BLaER1 (cell line): ENCODE measurements at regions not wholly inside any gene's neighbourhood (a gene's known extent, or its start where the extent isn't known, plus 50 kb on each side); places are given as distances from the start of the nearest gene placed in this dataset.

Experiments
- H3K27ac ChIP-seq: shearing (Covaris generic); formaldehyde crosslinking; 2 replicates; pipeline ENCODE4 v1.8.1; 2022
- H3K27me3 ChIP-seq: shearing (Covaris generic); formaldehyde crosslinking; 2 replicates; pipeline ENCODE4 v1.8.1; 2022
- H3K36me3 ChIP-seq: shearing (Covaris generic); formaldehyde crosslinking; 2 replicates; pipeline ENCODE4 v1.8.1; 2022
- H3K4me1 ChIP-seq: shearing (Covaris generic); formaldehyde crosslinking; 2 replicates; pipeline ENCODE4 v1.8.1; 2022
- H3K4me2 ChIP-seq: shearing (Covaris generic); formaldehyde crosslinking; 2 replicates; pipeline ENCODE4 v1.8.1; 2022
- H3K4me3 ChIP-seq: shearing (Covaris generic); formaldehyde crosslinking; 2 replicates; pipeline ENCODE4 v1.8.1; 2022
- H3K9ac ChIP-seq: shearing (Covaris generic); formaldehyde crosslinking; 2 replicates; pipeline ENCODE4 v1.8.1; 2022
- H3K9me3 ChIP-seq: shearing (Covaris generic); formaldehyde crosslinking; 2 replicates; pipeline ENCODE4 v1.8.1; 2022
- H4K20me1 ChIP-seq: shearing (Covaris generic); formaldehyde crosslinking; 2 replicates; pipeline ENCODE4 v1.8.1; 2022
- Cebpa-rat ChIP-seq: shearing (Covaris generic); IDR thresholded peaks from 2 replicates; pipeline ENCODE4 v1.8.1; 2022

- Histone ChIP-seq H3K27me3 (no peaks in the 10 kb centered on the region), H3K9me3 (no peaks in the 10 kb centered on the region), H3K9ac (no peak overlapping the region), H3K4me3 (no peak overlapping the region), H3K4me1 (no peaks in the 10 kb centered on the region), H4K20me1 (no peaks in the 10 kb centered on the region), H3K4me2 (no peak overlapping the region), H3K27ac (no peak overlapping the region), H3K36me3 (no peaks in the 10 kb centered on the region)
- TF ChIP-seq Cebpa-rat, result no peak
These were observed 91.4 kb upstream of the CTTNBP2NL start for GRCh38 chr1:112304612-112305011.

- Histone ChIP-seq H3K27me3 (no peaks in the 10 kb centered on the region), H3K9me3 (no peaks in the 10 kb centered on the region), H3K36me3 (no peaks in the 10 kb centered on the region), H3K27ac (no peak overlapping the region), H3K4me3 (no peak overlapping the region), H3K4me2 (no peak overlapping the region), H3K4me1 (no peaks in the 10 kb centered on the region), H4K20me1 (no peaks in the 10 kb centered on the region), H3K9ac (no peak overlapping the region)
- TF ChIP-seq Cebpa-rat, result no peak
These were observed 88.0 kb upstream of the CTTNBP2NL start for GRCh38 chr1:112307930-112308591.

- no peaks in the 10 kb centered on the region for H3K4me1 ChIP-seq
- no peaks in the 10 kb centered on the region for H3K27me3 ChIP-seq
- H3K36me3 ChIP-seq, result no peaks in the 10 kb centered on the region
- no peak overlapping the region for H3K9ac ChIP-seq
- H3K9me3 ChIP-seq, result no peaks in the 10 kb centered on the region
- H3K27ac ChIP-seq, result no peak overlapping the region
- no peak overlapping the region for H3K4me3 ChIP-seq
- TF ChIP-seq Cebpa-rat, result no peak
- H3K4me2 ChIP-seq, result no peak overlapping the region
- no peaks in the 10 kb centered on the region for H4K20me1 ChIP-seq
These were observed 87.3 kb upstream of the CTTNBP2NL start for GRCh38 chr1:112308716-112309115.

DNA sequence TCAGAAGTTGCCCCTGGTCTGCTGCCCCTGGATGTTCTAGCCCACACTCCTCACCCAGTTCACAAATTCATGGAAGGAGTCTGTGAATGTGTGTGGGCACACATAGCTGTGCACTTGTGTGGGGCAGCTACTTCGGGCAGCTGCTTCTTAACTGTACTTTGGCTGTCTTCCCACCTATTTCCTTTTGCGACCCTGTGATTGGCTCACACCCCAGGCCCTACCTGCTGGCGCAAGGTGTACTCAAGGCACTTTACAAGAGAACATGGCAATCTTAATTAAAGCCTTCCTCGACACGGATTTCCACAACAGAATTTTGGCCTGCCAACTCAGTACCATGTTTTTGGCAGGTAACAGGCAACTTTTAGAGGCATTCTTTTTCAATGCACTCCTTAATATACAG is 86.5 kb upstream of the CTTNBP2NL start:
- H3K27me3 ChIP-seq, result no peaks in the 10 kb centered on the region
- TF ChIP-seq Cebpa-rat, result no peak
- H3K9me3 ChIP-seq, result no peaks in the 10 kb centered on the region
- no peak overlapping the region for H3K27ac ChIP-seq
- H3K9ac ChIP-seq, result no peak overlapping the region
- no peaks in the 10 kb centered on the region for H3K4me1 ChIP-seq
- H3K36me3 ChIP-seq, result no peaks in the 10 kb centered on the region
- no peak overlapping the region for H3K4me3 ChIP-seq
- H3K4me2 ChIP-seq, result no peak overlapping the region
- H4K20me1 ChIP-seq, result no peaks in the 10 kb centered on the region

- Histone ChIP-seq H3K4me3 (no peak overlapping the region), H3K27me3 (no peaks in the 10 kb centered on the region), H3K9me3 (no peaks in the 10 kb centered on the region), H3K36me3 (no peaks in the 10 kb centered on the region), H3K4me1 (no peaks in the 10 kb centered on the region), H3K4me2 (no peak overlapping the region), H3K9ac (no peak overlapping the region), H4K20me1 (no peaks in the 10 kb centered on the region), H3K27ac (no peak overlapping the region)
- no peak for TF ChIP-seq Cebpa-rat
These were observed 83.7 kb upstream of the CTTNBP2NL start for GRCh38 chr1:112312315-112312714.

DNA sequence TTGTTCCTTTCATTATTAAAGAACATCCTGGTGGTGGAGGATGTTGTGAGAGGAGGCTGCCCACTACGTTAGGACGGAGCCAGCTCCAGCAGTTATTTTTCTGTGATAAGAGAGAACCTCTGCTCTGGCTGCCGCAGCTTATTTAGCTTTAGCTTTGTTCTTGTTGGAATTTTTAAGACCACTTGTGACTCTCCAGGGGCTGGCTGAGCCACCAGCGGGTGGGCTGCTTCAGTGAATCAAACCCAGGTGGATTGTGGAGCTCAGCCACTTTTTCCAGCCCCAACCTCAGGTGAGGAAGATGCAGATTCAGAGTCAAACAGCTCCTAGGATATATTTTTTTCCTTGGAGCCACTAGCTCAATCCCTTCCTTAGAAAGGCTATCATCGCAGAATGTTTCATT is 83.1 kb upstream of the CTTNBP2NL start:
- no peak overlapping the region for H3K4me3 ChIP-seq
- H4K20me1 ChIP-seq, result no peaks in the 10 kb centered on the region
- no peaks in the 10 kb centered on the region for H3K27me3 ChIP-seq
- no peaks in the 10 kb centered on the region for H3K36me3 ChIP-seq
- no peak overlapping the region for H3K27ac ChIP-seq
- no peak overlapping the region for H3K4me2 ChIP-seq
- H3K4me1 ChIP-seq, result no peaks in the 10 kb centered on the region
- H3K9me3 ChIP-seq, result no peaks in the 10 kb centered on the region
- no peak for TF ChIP-seq Cebpa-rat
- H3K9ac ChIP-seq, result no peak overlapping the region

GRCh38 chr1:112316254-112316913 is 79.6 kb upstream of the CTTNBP2NL start:
- no peak for TF ChIP-seq Cebpa-rat
- no peaks in the 10 kb centered on the region for H4K20me1 ChIP-seq
- no peaks in the 10 kb centered on the region for H3K9me3 ChIP-seq
- H3K27ac ChIP-seq, result no peak overlapping the region
- H3K36me3 ChIP-seq, result no peaks in the 10 kb centered on the region
- no peak overlapping the region for H3K4me2 ChIP-seq
- no peak overlapping the region for H3K4me3 ChIP-seq
- no peaks in the 10 kb centered on the region for H3K27me3 ChIP-seq
- H3K9ac ChIP-seq, result no peak overlapping the region
- no peaks in the 10 kb centered on the region for H3K4me1 ChIP-seq

- Histone ChIP-seq H3K9me3 (no peaks in the 10 kb centered on the region), H3K4me1 (no peaks in the 10 kb centered on the region), H3K4me3 (no peak overlapping the region), H4K20me1 (no peaks in the 10 kb centered on the region), H3K27ac (no peak overlapping the region), H3K36me3 (no peaks in the 10 kb centered on the region), H3K4me2 (no peak overlapping the region), H3K9ac (no peak overlapping the region), H3K27me3 (no peaks in the 10 kb centered on the region)
- no peak for TF ChIP-seq Cebpa-rat
These were observed 78.9 kb upstream of the CTTNBP2NL start for GRCh38 chr1:112317140-112317539.

- H3K9me3 ChIP-seq, result no peaks in the 10 kb centered on the region
- TF ChIP-seq Cebpa-rat, result no peak
- H3K27me3 ChIP-seq, result no peaks in the 10 kb centered on the region
- H3K4me1 ChIP-seq, result no peaks in the 10 kb centered on the region
- H3K27ac ChIP-seq, result no peak overlapping the region
- no peaks in the 10 kb centered on the region for H3K36me3 ChIP-seq
- H3K4me2 ChIP-seq, result no peak overlapping the region
- H3K4me3 ChIP-seq, result no peak overlapping the region
- no peak overlapping the region for H3K9ac ChIP-seq
- H4K20me1 ChIP-seq, result no peaks in the 10 kb centered on the region
These were observed 78.4 kb upstream of the CTTNBP2NL start for GRCh38 chr1:112317611-112318062.

- Histone ChIP-seq H3K4me2 (no peak overlapping the region), H3K4me3 (no peak overlapping the region), H3K36me3 (no peaks in the 10 kb centered on the region), H3K4me1 (no peaks in the 10 kb centered on the region), H3K9me3 (no peaks in the 10 kb centered on the region), H4K20me1 (no peaks in the 10 kb centered on the region), H3K9ac (no peak overlapping the region), H3K27me3 (no peaks in the 10 kb centered on the region), H3K27ac (no peak overlapping the region)
- TF ChIP-seq Cebpa-rat, result no peak
These were observed 77.8 kb upstream of the CTTNBP2NL start for GRCh38 chr1:112318263-112318662.
